NCI-H345 (cell line): ENCODE measurements at regions not wholly inside any gene's neighbourhood (a gene's known extent, or its start where the extent isn't known, plus 50 kb on each side); places are given as distances from the start of the nearest gene placed in this dataset.
A peak's percentile ranks its signal among the peaks of the same experiment; 100 is the strongest.
"Not testable (repeated sequence)": the region's sequence is repeated elsewhere in the genome, so short reads cannot be mapped to it uniquely, and the experiment has no call there.

Experiments
- DNase-seq: peaks from one replicate; lab custom pipeline; 2025; lab: John Stamatoyannopoulos, UW

DNA sequence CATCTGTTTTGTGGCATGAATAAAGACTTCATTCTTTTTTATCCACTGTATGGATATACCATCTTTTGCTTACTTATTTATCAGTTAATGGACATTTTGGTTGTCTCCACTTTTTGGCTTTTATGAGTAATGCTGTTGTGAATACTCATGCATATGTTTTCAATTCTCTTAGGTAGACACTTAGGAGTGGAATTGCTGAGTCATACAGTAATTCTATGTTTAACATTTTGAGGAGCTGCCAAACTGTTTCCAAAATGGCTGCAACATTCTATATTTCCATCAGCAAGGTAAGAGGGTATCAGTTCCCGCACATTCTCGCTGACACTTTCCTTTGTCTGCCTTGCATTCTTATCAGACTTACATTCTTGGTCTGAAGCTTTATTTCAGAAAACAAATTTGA is 191.1 kb downstream of the WNT5A start:
- no peak for DNase-seq

DNA sequence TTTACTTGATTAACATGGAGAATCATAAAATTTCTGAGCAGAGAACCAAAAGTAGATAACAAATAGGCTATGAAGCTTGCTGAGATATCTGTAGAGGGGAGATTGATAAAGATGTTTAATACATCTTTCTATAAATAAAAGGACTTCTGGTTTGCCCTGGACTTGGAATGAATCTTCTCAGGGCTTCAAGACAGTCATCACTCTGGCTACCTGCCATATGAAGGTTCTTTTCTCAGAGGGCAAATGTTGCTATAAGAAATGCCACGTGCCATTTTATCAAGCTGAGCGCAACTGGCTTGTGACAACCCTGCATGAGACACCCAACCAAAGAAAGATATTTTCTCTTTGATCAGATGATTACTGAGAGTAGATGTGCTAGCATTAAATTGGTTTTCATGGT is 192.5 kb downstream of the WNT5A start:
- peak; percentile 18 for DNase-seq

DNA sequence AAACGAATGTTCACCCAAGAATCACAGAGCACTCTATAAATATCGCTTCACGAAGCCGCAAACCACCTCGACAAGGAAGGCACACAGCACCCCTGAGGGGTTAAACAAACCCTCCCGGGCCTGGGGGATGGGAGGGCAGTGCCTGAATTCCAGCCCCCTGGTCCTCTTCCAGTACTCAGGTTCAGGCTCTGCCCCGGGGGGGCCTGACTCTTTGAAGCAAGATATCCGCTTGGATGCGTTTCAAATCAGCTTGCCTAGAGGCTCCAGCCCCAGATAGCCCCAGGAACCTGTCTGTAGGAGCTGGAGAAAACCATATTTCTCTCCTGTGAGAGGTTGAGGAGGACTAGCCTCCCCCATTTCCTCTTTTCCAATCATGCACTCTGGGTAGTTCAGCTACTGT is 194.7 kb downstream of the WNT5A start:
- peak; percentile 74 for DNase-seq

DNA sequence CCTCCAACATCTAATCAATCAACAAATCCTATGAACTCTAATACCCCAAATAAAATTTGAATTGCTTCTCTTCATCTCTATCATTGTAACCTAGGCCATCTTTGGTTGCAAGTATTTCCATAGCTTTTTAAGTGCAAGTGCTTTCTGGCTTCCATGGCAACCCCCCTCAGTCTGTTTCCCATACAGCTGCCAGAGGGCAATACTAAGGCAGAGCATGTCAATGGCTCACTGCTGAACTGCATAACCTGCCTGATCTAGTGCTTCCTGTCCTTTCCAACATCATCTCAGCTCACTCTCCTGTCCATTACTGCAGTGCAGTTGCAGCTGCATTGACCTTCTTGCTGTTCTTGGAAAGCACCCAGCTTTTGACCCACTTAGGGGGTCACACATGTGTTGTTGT is 198.4 kb downstream of the WNT5A start:
- DNase-seq: no peak

DNA sequence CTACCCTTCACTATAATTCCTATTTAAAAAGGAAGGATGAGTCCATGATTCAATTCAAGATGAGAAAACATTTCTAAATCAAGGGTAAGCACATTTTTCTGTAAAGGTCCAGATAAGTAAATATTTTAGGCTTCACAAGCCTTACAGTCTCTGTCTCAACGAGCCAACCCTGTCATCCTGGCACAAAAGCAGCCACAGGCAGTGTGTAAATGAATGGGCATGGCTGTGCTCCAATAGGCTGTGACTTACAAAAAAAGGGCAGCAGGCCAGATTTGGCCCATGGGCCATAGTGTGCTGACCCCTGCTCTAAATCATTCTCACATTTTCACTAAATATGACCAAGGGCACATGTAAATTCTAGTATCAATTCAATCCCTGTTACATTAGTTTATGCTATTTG is 200.4 kb downstream of the WNT5A start:
- no peak for DNase-seq

DNA sequence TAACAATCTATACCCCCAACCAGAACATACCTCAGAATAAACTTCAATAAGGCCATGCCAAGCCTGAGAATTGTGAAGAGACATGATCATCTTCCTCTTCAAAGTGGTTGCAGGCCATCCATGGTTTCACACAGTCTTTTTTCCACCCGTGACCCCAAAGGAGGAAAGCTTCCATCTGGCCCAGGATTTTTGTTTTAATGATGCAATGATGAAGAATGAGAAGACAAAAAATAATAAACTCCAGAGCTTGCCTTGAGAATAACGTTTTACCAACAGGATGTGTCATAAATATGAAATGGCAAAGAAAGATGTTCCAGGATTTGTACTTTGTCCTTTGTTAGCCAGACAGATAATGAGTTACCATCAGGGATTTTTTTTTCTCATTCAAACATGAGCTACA is 201.9 kb downstream of the WNT5A start:
- no peak for DNase-seq

DNA sequence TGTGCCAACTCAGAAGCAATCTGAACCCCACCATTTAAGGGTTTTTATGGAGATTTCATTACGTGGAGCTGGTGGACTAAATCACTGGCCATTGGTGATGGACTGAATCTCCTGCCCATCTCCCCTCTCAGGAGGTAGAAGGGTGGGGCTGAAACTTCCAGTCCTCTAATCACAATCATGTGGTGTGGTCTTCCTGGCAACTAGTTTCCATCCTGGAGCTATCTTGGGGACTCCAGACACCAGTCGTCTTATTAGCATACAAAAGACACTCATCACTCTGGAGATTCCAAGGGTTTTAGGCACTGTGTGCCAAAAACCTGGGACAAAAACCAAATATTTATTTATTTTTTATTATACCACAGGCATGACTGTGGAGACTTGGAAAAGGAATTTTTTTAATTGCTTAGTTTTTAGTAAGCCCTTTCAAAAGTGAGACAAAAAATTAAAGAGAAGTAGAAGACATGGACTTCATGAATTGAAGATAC is 203.6 kb downstream of the WNT5A start:
- DNase-seq: no peak

DNA sequence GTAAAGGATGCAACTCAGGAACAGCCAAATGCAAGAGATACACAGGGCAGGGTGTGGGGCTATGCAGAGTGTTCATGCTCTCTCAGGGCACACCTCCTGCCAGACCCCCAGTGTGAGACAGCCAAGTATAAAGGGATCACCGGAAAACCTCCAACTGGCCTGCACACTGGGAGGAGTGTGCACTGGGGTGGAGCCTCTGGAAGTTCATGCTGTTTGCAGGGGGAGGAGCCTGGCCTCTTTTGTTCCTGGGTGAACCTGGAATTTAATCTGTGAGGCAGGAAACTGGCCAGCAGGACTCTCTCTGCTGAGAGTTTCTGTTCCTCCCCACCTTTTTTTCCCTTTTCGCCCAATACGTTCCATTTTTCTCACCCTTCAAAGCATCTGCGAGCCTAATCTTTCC is 204.1 kb downstream of the WNT5A start:
- no peak for DNase-seq

DNA sequence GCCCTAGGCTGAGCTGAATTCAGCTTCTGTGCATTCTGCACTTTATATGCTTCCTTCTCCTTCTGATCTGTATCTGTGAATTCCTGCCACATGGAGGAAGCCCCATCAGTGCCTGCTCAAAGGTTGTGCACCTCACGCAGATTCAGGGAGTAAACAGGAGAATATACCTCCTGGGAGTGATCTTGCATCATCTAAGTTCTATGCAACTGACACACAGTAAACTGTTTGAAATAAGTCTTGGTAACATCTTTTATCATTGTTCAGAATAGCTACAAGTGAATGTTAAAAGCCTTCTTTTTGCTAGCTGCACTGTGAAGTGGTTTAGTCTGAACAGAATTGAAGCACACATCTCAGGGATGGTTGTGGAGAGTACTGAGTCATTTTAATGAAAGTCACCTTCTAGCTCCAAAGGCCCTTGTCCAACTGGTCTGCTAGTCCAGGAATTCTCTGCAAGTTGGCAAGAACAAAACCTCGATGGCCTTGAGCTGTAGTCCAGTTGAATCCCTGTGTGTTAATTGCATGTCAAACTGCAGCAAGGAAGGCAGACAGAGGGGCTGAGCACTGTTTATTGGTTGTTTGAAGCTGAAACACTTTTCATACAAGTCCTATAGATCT is 215.0 kb downstream of the WNT5A start:
- DNase-seq: no peak

DNA sequence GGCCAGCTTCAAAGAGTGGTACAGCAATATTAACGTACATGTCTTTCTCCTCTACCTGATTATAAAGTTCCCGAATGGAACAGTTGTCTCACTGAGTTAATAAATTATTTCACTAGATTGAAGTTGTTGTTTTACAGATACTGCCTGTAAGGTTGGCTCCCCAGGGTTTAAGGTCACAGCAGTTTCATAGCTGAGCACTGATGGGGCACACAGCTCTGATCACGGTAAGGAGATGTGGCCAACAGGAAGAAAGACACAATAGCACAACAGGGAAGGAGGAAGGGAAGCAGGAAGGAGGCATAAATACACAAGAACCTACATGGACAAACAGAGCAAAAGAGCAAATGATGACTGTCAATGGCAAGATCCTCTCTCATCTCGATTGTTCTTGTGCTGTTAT is 215.6 kb downstream of the WNT5A start:
- DNase-seq: no peak

DNA sequence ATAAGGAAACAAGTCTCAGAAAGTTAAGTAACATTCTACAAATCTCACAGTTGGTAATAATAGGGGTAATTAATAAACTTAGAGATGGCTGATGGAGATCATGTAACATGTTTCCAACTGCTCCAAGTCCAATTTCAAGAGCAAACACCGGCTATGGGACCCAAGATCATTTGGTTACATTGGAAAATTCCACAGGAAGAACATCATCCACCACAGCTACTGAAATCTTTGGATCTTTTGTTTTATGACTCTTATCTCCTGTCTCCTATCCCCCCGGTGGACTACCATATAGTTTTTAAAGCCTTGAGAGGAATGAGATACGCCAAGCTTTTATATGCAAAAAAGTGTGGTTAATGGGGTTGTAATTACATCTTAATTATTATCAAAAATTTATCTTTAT is 216.1 kb downstream of the WNT5A start:
- no peak for DNase-seq

DNA sequence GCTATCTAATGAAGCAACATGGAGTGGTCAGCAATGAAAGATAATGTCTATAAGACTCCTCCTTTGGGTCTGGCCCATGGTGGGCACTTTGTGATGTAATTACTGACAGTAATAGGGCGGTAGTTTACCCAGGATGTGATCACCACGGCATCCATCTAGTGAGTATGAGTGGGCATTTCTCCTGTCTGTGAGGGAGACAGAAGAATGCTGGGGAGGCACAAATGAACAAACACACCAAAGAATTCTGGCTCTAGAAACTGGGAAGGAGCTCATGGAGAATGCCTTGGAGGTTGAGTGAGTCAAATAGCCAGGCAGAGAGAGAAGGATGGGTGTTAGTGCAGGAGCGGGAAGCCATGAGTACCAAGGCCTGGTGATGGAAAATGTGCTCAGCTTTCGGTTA is 217.5 kb downstream of the WNT5A start:
- no peak for DNase-seq

DNA sequence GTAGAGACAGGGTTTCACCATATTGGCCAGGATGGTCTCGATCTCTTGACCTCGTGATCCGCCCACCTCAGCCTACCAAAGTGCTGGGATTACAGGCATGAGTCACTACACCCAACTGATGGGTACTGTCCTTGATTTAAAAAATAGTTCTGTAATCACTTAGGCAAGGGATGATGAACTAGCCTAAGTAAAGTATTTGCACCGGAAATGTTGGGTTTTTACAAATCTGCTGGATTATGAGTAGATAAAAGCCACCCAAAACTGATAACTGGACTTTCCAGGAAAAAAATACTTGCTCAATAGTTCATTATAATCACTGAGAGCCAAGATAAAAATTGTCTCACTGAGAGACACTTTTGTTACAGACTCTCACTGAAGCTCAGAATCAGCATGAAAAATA is 218.0 kb downstream of the WNT5A start:
- DNase-seq: no peak

DNA sequence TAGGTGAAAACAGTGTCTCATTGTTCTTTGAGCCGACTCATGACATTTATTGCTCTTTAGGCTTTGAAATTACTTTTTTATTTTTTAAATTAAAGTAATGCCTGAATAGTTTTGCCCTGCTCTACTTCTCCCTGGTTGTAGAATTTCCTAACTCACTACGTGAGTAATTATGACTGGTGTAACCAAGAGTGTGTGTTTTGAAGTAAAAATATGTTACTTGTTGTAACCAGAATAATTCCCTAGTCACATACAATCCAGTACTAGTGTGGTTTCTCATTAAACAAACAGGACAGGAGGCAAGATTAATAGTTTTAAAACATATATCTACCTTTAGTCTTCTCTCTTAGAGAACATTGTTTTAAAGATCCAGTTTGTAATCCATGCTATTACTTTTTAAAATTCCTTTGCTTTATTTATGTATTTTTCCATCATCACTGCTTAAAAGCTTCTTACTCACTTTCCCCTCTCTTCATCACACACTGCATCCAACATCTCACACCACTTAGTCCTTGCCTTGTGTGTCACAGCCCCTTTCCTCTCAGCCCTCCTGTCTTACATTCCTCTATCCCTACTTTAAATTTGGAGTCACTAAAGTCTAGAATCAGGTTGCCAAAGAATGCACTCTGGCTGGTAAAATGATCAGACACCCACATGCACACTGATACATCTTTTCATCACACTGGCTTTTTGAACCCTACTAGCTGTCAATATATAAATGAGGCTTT is 219.7 kb downstream of the WNT5A start:
- no peak for DNase-seq

DNA sequence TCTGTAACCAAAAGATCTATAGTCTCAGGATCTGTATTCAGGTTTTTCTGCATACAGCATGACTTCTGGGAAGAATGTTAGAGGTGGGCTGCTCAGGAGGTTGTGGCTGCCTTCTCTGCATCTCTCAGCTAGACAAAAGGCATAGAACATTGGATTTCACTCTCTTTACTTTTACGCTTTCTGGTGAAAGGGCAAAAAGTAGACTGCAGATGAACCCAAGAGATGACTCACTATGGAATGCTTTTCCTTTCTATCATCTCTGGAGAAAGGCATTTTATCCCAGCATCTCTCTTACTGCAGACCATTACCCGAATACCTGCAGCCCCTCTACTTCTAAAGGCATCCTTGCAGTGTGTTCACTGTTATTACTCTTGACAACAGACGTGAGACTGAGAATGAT is 222.2 kb downstream of the WNT5A start:
- DNase-seq: no peak

DNA sequence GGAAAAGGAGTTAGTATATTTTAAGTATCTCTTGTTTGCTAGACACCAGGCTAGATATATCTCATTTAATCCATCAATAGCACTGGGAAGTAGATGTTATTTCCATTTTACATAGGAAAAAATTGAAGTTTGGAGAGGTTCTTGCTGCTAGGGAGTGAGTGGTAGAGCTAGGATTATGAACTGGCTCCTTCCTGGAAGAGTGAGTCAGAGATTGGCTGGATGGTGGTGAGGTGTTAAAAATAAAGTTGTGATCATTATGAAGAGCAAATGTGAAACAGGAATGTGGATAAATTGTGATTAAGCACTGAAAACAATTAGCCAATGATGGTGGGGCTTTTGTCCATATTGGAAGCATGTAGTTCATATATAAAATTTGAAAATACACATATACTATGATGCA is 234.2 kb downstream of the WNT5A start:
- no peak for DNase-seq

DNA sequence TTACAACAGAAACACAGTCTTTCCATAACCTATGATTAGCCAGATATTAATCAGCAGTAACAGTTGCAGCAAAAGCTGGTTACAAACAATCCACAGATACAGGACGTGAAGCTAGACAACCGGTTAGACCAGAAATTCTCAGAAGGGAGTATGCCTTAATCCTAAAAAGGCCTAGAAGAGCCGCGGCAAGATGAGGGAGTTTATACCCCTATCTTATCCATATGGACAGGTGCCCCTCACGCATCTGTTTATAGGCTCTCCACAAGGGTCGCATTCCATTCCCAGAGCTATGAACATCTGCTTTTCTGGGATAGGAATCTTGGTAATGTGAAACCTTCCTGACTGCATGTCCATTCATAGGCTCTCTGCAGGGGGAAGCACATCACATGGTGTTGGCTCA is 237.9 kb downstream of the WNT5A start:
- not testable (repeated sequence) for DNase-seq

DNA sequence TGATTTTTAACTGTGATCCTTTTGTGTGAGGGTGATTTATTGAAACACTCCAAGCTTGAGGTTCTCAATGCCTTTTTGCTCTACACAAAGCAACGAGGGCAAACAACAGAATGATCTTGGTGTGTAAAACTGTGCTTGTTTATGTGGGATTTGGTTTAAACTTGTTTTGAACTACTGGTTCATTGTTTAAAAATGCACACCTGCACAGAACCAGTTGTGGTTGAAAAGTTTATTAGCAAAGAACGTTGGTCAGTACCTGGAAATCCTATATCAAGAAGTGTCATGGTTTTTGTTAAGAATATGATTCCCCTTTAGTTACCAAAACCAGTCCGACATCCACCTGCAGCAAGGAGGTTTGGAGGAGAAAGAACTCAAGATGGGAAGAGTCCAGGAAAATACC is 239.4 kb downstream of the WNT5A start:
- DNase-seq: no peak

DNA sequence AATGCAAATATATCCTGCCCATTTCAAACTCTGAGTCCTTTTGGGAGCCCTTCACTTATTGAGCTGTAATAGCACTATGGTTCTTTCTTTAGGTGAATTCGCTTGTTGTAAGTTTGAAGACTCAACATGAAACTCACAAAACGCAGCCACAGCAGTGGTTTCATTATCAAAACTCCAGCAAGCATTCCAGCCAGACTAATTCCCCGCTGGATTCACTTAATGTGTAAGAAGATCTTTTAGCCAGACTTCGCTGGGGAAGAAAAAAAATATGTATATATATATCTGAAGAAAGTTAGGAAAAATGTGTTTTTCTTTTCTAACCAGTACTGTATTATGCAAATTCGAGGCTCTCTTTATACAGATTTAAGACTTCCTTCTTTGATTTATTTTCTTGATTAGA is 241.1 kb downstream of the WNT5A start:
- no peak for DNase-seq

DNA sequence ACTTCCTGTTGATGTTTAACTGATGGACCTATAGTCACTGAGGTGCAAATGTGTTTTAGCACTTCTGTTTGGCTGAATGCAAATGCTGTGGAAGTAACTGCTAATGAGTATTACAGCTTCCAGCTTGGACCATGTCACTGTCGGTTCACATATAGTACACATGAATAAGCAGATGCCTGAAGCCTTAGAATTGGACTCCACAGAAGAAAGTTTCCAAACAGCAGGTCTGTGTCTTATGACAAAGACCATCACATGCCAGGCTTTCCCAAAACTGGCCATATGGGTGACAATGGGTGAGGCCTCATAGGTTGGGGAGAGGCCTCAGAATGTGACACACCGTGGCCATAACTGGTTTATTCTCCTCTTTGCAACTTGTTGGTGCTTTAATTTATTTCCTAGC is 241.8 kb downstream of the WNT5A start:
- DNase-seq: no peak

DNA sequence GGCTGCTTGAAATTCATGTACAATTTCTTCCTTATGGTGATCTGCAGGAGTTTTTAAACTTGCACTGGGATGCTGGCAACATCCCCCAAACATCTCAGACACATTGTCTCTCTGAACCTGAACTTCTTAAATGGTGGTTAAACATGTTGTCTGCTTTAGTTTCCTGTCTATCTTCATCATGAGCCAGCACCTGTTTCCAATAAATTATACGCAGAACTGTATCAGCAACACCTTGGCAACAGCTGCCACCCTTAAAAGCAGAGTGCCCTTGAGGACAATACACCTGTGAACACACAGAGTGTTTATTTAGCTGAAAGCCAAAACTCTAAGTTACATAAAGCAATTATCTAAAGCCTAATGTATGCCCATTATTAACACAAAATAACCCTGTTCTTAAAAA is 242.9 kb downstream of the WNT5A start:
- peak; percentile 92 for DNase-seq

DNA sequence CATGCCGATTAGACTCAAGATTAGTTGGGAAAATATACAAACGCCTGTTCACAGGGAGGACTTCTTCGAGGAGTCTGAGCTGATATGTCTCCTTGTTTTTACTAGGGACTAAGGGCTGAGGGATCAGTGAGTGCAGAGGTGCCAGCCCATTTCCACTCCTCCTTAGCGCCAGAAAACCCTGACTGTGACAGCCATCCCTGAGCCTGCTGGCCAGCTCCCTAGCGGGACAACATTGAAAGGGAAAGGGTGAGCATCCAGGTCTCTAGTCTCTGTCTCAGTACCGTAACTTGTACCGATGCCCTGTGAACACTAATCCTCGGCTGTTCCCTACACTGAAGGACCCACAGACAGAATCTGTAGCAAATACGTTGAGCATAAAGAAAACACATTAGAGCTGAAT is 243.4 kb downstream of the WNT5A start:
- DNase-seq: peak; percentile 34

DNA sequence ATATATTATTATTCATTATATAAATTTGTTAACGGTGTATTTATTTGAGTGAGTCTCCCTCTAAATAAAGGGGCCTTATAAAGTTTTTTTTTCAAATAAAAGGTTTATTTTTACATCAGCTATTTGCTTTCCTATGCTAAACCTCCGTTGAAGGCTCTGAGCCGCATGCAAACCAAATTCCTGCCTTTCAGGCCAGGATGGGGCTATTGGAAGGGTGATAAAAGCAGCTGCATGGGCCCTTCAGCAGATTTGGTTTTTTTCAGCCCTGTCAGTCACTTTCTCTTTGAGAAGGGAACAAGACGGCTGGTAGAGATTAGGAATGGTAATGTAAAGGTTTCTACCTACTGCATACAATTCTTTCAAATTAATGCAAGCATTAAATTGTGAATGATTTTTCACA is 244.2 kb downstream of the WNT5A start:
- no peak for DNase-seq

DNA sequence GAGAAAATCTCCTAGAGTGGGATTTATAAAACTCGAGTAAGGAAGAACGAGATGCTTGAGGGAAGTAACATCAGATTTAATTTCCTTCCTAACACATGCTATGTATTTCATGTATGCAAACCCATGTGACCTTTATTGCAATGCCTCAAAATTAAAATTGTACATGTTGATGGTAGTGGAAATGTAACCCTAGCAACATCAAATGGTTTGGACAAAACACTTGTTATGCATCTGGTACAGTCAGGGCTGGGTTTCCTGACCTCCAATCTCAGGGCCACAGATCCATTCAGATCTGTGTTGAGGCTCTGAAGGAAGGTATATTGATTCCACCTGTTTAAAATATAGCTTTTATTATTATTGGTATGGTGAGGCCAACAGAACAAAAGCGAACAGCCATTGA is 246.0 kb downstream of the WNT5A start:
- no peak for DNase-seq
